ENCODE measurements at regions not wholly inside any gene's neighbourhood (a gene's known extent, or its start where the extent isn't known, plus 50 kb on each side); places are given as distances from the start of the nearest gene placed in this dataset.

DNA sequence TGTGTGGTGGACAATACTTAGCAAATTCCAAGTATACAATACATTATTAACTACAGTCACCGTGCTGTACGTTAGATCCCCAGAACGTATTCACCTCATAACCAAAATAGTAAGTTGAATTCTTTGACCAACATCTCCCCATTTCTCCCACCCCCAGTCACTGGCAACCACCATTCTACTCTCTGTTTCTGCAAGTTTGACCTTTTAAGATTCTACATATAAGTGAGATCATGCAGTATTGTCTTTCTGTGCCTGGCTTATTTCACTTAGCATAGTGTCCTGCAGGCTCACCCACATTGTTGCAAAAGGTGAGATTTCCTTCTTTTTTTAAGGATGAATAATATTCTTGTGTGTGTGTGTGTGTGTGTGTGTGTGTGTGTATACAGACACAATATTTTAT, 59.1 kb downstream of the IRAG1 start:
- no peak overlapping the region for H3K4me3 ChIP-seq (replicated peaks; ENCODE audit: low read depth, low read length)
- DNase-seq (ENCODE audit: extremely low read depth, low read depth): no peak
- TF ChIP-seq CTCF (IDR thresholded peaks at IDR 0.05; ENCODE audit: low read depth, low read length, missing control alignments): no peak

DNA sequence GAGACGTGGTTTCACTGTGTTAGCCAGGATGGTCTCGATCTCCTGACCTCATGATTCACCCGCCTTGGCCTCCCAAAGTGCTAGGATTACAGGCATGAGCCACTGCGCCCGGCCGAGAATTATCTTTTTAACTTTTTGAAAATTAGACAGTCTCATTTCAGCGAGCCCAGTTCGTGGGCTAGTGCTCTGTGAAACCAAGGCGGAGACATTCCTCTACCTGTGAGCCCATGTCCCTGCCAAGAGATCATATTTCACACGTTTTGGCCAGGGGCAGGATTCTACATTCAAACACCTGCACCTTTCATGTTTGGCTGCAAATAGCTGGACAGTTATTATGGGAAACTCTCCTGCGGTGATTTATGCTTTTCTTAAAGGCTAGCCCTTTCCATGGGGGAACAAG, 60.3 kb downstream of the IRAG1 start:
- H3K4me3 ChIP-seq (replicated peaks; ENCODE audit: low read depth, low read length): no peak overlapping the region
- DNase-seq (ENCODE audit: extremely low read depth, low read depth): no peak
- no peak for TF ChIP-seq CTCF (IDR thresholded peaks at IDR 0.05; ENCODE audit: low read depth, low read length, missing control alignments)

GRCh38 chr11:10632483-10632882, 61.1 kb downstream of the IRAG1 start:
- DNase-seq (ENCODE audit: extremely low read depth, low read depth): no peak
- no peak overlapping the region for H3K4me3 ChIP-seq (replicated peaks; ENCODE audit: low read depth, low read length)
- no peak for TF ChIP-seq CTCF (IDR thresholded peaks at IDR 0.05; ENCODE audit: low read depth, low read length, missing control alignments)

DNA sequence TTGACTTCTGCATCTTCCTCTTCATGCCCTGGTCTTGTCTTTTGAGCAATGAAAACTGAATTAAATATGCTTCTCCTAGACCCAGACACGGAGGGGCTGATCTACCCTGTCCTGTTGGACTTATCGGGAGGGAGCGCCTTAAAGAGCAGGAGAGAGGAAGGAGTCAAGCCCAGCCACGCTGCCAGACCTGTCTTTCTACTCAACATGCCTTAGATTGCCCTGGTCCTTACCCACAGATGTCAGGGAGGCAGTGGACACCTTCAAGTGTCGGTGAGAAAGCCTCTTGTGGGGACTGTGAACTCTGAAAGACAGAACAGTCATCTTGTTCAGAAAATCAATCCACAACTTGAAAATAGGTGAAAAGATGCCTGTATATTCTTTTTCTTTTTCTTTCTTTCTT, 61.8 kb downstream of the IRAG1 start:
- no peak for TF ChIP-seq CTCF (IDR thresholded peaks at IDR 0.05; ENCODE audit: low read depth, low read length, missing control alignments)
- H3K4me3 ChIP-seq (replicated peaks; ENCODE audit: low read depth, low read length): no peak overlapping the region
- DNase-seq (ENCODE audit: extremely low read depth, low read depth): no peak

DNA sequence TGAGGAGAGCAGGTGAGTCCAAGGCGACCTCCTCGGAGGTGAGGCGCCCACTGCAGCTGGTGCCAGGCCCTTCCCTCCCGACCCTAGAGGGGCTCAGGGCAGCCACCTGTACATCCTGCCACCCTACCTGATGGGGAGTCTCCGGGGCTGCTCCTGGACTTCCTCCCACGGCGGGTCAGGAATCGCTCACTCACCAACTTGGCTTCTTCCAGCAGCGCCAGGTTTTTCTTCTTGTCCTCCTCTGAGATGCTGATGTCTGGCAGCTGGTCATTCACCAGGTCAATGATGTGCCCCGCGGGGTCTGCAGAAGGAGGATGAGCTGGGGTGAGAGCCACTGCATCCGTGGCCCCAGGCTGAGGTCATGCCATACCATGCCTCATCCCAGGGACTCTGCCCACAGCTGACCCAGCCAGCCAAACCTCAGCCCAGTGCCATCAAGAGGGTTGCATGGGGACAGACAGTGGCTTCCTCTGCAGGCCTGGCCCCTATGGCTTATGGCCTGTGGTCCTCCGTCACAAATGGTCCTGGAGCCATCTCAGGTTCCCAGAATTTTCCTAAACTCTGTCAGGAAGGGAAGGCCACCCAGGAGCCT, 61.0 kb upstream of the LYVE1 start:
- no peak for DNase-seq (ENCODE audit: extremely low read depth, low read depth)
- no peak for TF ChIP-seq CTCF (IDR thresholded peaks at IDR 0.05; ENCODE audit: low read depth, low read length, missing control alignments)
- no peak overlapping the region for H3K4me3 ChIP-seq (replicated peaks; ENCODE audit: low read depth, low read length)

GRCh38 chr11:10628508-10629236, 60.2 kb upstream of the LYVE1 start:
- no peak overlapping the region for H3K4me3 ChIP-seq (replicated peaks; ENCODE audit: low read depth, low read length)
- DNase-seq (ENCODE audit: extremely low read depth, low read depth): no peak
- TF ChIP-seq CTCF (IDR thresholded peaks at IDR 0.05; ENCODE audit: low read depth, low read length, missing control alignments): no peak

All from HFF-Myc (cell line).